WTC11 (cell line): ENCODE measurements at regions not wholly inside any gene's neighbourhood (a gene's known extent, or its start where the extent isn't known, plus 50 kb on each side); places are given as distances from the start of the nearest gene placed in this dataset.

Experiments
- ATAC-seq: fragments of 200-7000 bp; cut with Tn5 transposase; 2 replicates; pipeline ENCODE4 v1.10.0; 2021; ENCODE audit warnings: mild to moderate bottlenecking, moderate library complexity
- CTCF ChIA-PET: fragments of 300-600 bp; sonication (Branson Sonifier 250); formaldehyde crosslinking; loops from one replicate; lab custom pipeline; 2021; ENCODE audit warnings: antibody characterized with exemption; lab: Charles Lee
- POLR2A ChIA-PET: fragments of 350-600 bp; sonication (Branson Sonifier 250); formaldehyde crosslinking; loops from one replicate; lab custom pipeline; 2021; ENCODE audit warnings: antibody characterized with exemption; lab: Charles Lee
- DNase-seq: peaks from one replicate; pipeline ENCODE4 v3.0.0; 2021; ENCODE audit warnings: low spot score
- H3K27ac Mint-ChIP-seq: 2 replicates; pipeline ENCODE4 v1.8.0; 2021; ENCODE audit warnings: mixed read lengths
- H3K27me3 Mint-ChIP-seq: 2 replicates; pipeline ENCODE4 v1.8.0; 2021; ENCODE audit warnings: low read depth, mild to moderate bottlenecking, moderate library complexity, mixed read lengths
- H3K36me3 Mint-ChIP-seq: 2 replicates; pipeline ENCODE4 v1.8.0; 2021; ENCODE audit warnings: mixed read lengths
- H3K4me1 Mint-ChIP-seq: 2 replicates; pipeline ENCODE4 v1.8.0; 2022; ENCODE audit warnings: mixed read lengths
- H3K4me3 Mint-ChIP-seq: 2 replicates; pipeline ENCODE4 v1.8.0; 2021; ENCODE audit warnings: mild to moderate bottlenecking, moderate library complexity, mixed read lengths
- H3K9me3 Mint-ChIP-seq: 2 replicates; pipeline ENCODE4 v1.8.0; 2021; ENCODE audit warnings: mixed read lengths
- ATF1 ChIP-seq: sonication (generic); formaldehyde crosslinking; IDR thresholded peaks from 2 replicates; pipeline ENCODE4 v1.8.1; 2023; ENCODE audit warnings: mild to moderate bottlenecking, moderate library complexity, missing genetic modification reagents
- CREM ChIP-seq: sonication (generic); formaldehyde crosslinking; IDR thresholded peaks from 2 replicates; pipeline ENCODE4 v1.8.1; 2022; ENCODE audit warnings: mild to moderate bottlenecking, missing genetic modification reagents, moderate library complexity
- ESRRA ChIP-seq: sonication (generic); formaldehyde crosslinking; IDR thresholded peaks from 2 replicates; pipeline ENCODE4 v1.8.1; 2022; ENCODE audit warnings: mild to moderate bottlenecking, missing genetic modification reagents, borderline replicate concordance
- FOXK1 ChIP-seq: sonication (generic); formaldehyde crosslinking; IDR thresholded peaks from 2 replicates; pipeline ENCODE4 v1.8.0; 2022; ENCODE audit warnings: mild to moderate bottlenecking, moderate library complexity, missing genetic modification reagents
- FOXP1 ChIP-seq: sonication (generic); formaldehyde crosslinking; IDR thresholded peaks from 2 replicates; pipeline ENCODE4 v1.8.0; 2022; ENCODE audit warnings: missing genetic modification reagents, mild to moderate bottlenecking, moderate library complexity, borderline replicate concordance
- GABPB1 ChIP-seq: sonication (generic); formaldehyde crosslinking; IDR thresholded peaks from 2 replicates; pipeline ENCODE4 v1.8.1; 2023; ENCODE audit warnings: mild to moderate bottlenecking, missing genetic modification reagents
- GTF2I ChIP-seq: fragments of 250-450 bp; sonication (Bioruptor Pico); conservative IDR thresholded peaks from 2 replicates; pipeline ENCODE4 v1.4.0; 2021; ENCODE audit warnings: mild to moderate bottlenecking
- JAZF1 ChIP-seq: fragments of 250-450 bp; sonication (Bioruptor Pico); IDR thresholded peaks from 2 replicates; pipeline ENCODE4 v1.9.0; 2021; ENCODE audit warnings: moderate library complexity, mild to moderate bottlenecking, inconsistent platforms
- NFATC4 ChIP-seq: fragments of 250-450 bp; sonication (Bioruptor Pico); IDR thresholded peaks from 2 replicates; pipeline ENCODE4 v1.9.0; 2021; ENCODE audit warnings: mild to moderate bottlenecking
- NR1H2 ChIP-seq: sonication (generic); formaldehyde crosslinking; IDR thresholded peaks from 2 replicates; pipeline ENCODE4 v1.9.0; 2021; ENCODE audit warnings: mild to moderate bottlenecking, moderate library complexity, missing genetic modification reagents
- NR3C1 ChIP-seq: sonication (generic); formaldehyde crosslinking; conservative IDR thresholded peaks from 2 replicates; pipeline ENCODE4 v1.8.1; 2023; ENCODE audit warnings: low read depth, mild to moderate bottlenecking, missing genetic modification reagents
- PRRX2 ChIP-seq: fragments of 250-450 bp; sonication (Bioruptor Pico); IDR thresholded peaks from 2 replicates; pipeline ENCODE4 v1.8.0; 2021; ENCODE audit warnings: mild to moderate bottlenecking
- TEAD1 ChIP-seq: sonication (generic); formaldehyde crosslinking; IDR thresholded peaks from 2 replicates; pipeline ENCODE4 v1.8.0; 2022; ENCODE audit warnings: mild to moderate bottlenecking, missing genetic modification reagents
- ZNF121 ChIP-seq: sonication (generic); formaldehyde crosslinking; IDR thresholded peaks from 2 replicates; pipeline ENCODE4 v1.8.0; 2023; ENCODE audit warnings: missing genetic modification reagents
- ZNF219 ChIP-seq: sonication (generic); formaldehyde crosslinking; IDR thresholded peaks from 2 replicates; pipeline ENCODE4 v1.8.0; 2023; ENCODE audit warnings: missing genetic modification reagents, mild to moderate bottlenecking, borderline replicate concordance
- TF ChIP-seq, protein P1 (sequence below): sonication (generic); formaldehyde crosslinking; IDR thresholded peaks from 2 replicates; pipeline ENCODE4 v1.8.1; 2023; ENCODE audit warnings: mild to moderate bottlenecking, moderate library complexity, missing genetic modification reagents
- TF ChIP-seq, protein P2 (sequence below): sonication (generic); formaldehyde crosslinking; IDR thresholded peaks from 2 replicates; pipeline ENCODE4 v1.8.1; 2023; ENCODE audit warnings: mild to moderate bottlenecking, missing genetic modification reagents, borderline replicate concordance
- TF ChIP-seq, protein P3 (sequence below): fragments of 250-450 bp; sonication (Bioruptor Pico); IDR thresholded peaks from 2 replicates; pipeline ENCODE4 v1.9.0; 2021; ENCODE audit warnings: mild to moderate bottlenecking
- TF ChIP-seq, protein P4 (sequence below): sonication (generic); formaldehyde crosslinking; IDR thresholded peaks from 2 replicates; pipeline ENCODE4 v1.8.0; 2022; ENCODE audit warnings: mild to moderate bottlenecking, missing genetic modification reagents
- TF ChIP-seq, protein P5 (sequence below): fragments of 250-450 bp; sonication (Bioruptor Pico); IDR thresholded peaks from 2 replicates; pipeline ENCODE4 v1.9.0; 2021; ENCODE audit warnings: moderate library complexity, mild to moderate bottlenecking, inconsistent platforms, borderline replicate concordance
- TF ChIP-seq, protein P6 (sequence below): fragments of 250-450 bp; sonication (Bioruptor Pico); IDR thresholded peaks from 2 replicates; pipeline ENCODE4 v1.9.0; 2021; ENCODE audit warnings: mild to moderate bottlenecking, borderline replicate concordance
- TF ChIP-seq, protein P7 (sequence below): sonication (generic); formaldehyde crosslinking; IDR thresholded peaks from 2 replicates; pipeline ENCODE4 v1.8.1; 2022; ENCODE audit warnings: missing genetic modification reagents, borderline replicate concordance

DNA sequence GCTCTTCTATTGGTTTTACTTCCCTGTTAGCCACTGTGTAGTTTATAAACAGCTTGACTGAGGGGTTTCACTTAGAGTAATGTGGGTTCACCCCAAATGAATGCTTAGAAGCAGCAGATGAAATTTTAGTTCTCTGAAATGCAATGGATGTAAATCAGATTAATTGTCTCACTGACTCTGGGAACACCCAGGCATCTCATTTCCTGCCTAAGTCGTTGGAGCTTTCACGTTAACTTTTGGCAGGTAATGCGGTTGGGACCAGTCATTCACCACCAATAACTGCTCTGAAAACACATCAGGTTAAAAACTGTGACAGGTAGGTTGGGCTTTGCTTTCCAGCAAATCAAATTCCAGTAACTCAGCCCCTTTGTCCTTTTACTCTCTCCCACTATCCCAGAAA, 775.4 kb downstream of the NTRK3 start:
- TF ChIP-seq PRRX2 (CRISPR knock-in tag) (no peak), FOXK1 (CRISPR knock-in tag) (no peak), ESRRA (CRISPR knock-in tag) (no peak), NR3C1 (CRISPR knock-in tag) (no peak), FOXP1 (no peak), TEAD1 (no peak), ZNF121 (CRISPR knock-in tag) (no peak), GTF2I (CRISPR knock-in tag) (no peak), GABPB1 (no peak), JAZF1 (no peak), ATF1 (CRISPR knock-in tag) (no peak), NFATC4 (CRISPR knock-in tag) (no peak)
- TF ChIP-seq, protein P1, sequence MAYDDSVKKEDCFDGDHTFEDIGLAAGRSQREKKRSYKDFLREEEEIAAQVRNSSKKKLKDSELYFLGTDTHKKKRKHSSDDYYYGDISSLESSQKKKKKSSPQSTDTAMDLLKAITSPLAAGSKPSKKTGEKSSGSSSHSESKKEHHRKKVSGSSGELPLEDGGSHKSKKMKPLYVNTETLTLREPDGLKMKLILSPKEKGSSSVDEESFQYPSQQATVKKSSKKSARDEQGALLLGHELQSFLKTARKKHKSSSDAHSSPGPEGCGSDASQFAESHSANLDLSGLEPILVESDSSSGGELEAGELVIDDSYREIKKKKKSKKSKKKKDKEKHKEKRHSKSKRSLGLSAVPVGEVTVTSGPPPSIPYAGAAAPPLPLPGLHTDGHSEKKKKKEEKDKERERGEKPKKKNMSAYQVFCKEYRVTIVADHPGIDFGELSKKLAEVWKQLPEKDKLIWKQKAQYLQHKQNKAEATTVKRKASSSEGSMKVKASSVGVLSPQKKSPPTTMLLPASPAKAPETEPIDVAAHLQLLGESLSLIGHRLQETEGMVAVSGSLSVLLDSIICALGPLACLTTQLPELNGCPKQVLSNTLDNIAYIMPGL = no peak
- TF ChIP-seq, protein P2, sequence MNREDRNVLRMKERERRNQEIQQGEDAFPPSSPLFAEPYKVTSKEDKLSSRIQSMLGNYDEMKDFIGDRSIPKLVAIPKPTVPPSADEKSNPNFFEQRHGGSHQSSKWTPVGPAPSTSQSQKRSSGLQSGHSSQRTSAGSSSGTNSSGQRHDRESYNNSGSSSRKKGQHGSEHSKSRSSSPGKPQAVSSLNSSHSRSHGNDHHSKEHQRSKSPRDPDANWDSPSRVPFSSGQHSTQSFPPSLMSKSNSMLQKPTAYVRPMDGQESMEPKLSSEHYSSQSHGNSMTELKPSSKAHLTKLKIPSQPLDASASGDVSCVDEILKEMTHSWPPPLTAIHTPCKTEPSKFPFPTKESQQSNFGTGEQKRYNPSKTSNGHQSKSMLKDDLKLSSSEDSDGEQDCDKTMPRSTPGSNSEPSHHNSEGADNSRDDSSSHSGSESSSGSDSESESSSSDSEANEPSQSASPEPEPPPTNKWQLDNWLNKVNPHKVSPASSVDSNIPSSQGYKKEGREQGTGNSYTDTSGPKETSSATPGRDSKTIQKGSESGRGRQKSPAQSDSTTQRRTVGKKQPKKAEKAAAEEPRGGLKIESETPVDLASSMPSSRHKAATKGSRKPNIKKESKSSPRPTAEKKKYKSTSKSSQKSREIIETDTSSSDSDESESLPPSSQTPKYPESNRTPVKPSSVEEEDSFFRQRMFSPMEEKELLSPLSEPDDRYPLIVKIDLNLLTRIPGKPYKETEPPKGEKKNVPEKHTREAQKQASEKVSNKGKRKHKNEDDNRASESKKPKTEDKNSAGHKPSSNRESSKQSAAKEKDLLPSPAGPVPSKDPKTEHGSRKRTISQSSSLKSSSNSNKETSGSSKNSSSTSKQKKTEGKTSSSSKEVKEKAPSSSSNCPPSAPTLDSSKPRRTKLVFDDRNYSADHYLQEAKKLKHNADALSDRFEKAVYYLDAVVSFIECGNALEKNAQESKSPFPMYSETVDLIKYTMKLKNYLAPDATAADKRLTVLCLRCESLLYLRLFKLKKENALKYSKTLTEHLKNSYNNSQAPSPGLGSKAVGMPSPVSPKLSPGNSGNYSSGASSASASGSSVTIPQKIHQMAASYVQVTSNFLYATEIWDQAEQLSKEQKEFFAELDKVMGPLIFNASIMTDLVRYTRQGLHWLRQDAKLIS (CRISPR knock-in tag) = no peak
- TF ChIP-seq, protein P3, sequence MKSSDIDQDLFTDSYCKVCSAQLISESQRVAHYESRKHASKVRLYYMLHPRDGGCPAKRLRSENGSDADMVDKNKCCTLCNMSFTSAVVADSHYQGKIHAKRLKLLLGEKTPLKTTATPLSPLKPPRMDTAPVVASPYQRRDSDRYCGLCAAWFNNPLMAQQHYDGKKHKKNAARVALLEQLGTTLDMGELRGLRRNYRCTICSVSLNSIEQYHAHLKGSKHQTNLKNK = no peak
- TF ChIP-seq, protein P4, sequence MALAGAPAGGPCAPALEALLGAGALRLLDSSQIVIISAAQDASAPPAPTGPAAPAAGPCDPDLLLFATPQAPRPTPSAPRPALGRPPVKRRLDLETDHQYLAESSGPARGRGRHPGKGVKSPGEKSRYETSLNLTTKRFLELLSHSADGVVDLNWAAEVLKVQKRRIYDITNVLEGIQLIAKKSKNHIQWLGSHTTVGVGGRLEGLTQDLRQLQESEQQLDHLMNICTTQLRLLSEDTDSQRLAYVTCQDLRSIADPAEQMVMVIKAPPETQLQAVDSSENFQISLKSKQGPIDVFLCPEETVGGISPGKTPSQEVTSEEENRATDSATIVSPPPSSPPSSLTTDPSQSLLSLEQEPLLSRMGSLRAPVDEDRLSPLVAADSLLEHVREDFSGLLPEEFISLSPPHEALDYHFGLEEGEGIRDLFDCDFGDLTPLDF = no peak
- TF ChIP-seq, protein P5, sequence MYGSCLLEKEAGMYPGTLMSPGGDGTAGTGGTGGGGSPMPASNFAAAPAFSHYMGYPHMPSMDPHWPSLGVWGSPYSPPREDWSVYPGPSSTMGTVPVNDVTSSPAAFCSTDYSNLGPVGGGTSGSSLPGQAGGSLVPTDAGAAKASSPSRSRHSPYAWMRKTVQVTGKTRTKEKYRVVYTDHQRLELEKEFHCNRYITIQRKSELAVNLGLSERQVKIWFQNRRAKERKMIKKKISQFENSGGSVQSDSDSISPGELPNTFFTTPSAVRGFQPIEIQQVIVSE (CRISPR knock-in tag) = no peak
- Mint-ChIP-seq H3K27me3 (no peaks in the 10 kb centered on the region), H3K4me1 (peaks cover 17% of the 10 kb centered on the region), H3K27ac (no peak overlapping the region), H3K4me3 (no peak overlapping the region), H3K9me3 (peaks cover 5% of the 10 kb centered on the region), H3K36me3 (no peaks in the 10 kb centered on the region)
- ChIA-PET POLR2A (no interaction called here), CTCF (no interaction called here)
- ATAC-seq (no peak), DNase-seq (no peak)

DNA sequence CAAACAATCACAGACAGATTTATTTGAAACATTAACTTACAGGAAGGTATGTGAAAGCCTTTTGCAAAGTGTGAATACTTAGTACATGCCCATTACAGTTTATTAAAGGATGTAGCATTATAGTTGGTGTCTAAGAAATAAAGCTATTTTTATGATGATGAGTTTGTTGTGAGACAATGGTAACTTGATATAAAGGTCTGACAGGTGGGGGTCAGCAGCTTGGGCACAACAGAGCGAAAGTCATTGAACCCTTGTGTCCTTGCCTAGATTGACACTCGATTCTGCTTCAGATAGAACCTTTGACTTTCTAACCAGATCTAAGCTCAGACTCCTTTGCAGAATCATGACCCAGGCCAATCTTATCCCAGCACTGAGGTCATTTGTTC, 777.9 kb downstream of the NTRK3 start:
- ChIA-PET POLR2A (no interaction called here), CTCF (interaction anchor here (0.8 kb wide), 1 partner anchor 159 kb away, joined by 4 read pairs; no protein-coding TSS in a partner anchor)
- Mint-ChIP-seq H3K9me3 (peaks cover 5% of the 10 kb centered on the region), H3K27me3 (no peaks in the 10 kb centered on the region), H3K4me1 (peaks cover 17% of the 10 kb centered on the region), H3K27ac (no peak overlapping the region), H3K36me3 (no peaks in the 10 kb centered on the region), H3K4me3 (no peak overlapping the region)
- ATAC-seq (no peak), DNase-seq (no peak)
- TF ChIP-seq ZNF219 (CRISPR knock-in tag) (no peak), NR1H2 (CRISPR knock-in tag) (no peak), ATF1 (CRISPR knock-in tag) (no peak), CREM (CRISPR knock-in tag) (no peak)
- TF ChIP-seq, protein P6, sequence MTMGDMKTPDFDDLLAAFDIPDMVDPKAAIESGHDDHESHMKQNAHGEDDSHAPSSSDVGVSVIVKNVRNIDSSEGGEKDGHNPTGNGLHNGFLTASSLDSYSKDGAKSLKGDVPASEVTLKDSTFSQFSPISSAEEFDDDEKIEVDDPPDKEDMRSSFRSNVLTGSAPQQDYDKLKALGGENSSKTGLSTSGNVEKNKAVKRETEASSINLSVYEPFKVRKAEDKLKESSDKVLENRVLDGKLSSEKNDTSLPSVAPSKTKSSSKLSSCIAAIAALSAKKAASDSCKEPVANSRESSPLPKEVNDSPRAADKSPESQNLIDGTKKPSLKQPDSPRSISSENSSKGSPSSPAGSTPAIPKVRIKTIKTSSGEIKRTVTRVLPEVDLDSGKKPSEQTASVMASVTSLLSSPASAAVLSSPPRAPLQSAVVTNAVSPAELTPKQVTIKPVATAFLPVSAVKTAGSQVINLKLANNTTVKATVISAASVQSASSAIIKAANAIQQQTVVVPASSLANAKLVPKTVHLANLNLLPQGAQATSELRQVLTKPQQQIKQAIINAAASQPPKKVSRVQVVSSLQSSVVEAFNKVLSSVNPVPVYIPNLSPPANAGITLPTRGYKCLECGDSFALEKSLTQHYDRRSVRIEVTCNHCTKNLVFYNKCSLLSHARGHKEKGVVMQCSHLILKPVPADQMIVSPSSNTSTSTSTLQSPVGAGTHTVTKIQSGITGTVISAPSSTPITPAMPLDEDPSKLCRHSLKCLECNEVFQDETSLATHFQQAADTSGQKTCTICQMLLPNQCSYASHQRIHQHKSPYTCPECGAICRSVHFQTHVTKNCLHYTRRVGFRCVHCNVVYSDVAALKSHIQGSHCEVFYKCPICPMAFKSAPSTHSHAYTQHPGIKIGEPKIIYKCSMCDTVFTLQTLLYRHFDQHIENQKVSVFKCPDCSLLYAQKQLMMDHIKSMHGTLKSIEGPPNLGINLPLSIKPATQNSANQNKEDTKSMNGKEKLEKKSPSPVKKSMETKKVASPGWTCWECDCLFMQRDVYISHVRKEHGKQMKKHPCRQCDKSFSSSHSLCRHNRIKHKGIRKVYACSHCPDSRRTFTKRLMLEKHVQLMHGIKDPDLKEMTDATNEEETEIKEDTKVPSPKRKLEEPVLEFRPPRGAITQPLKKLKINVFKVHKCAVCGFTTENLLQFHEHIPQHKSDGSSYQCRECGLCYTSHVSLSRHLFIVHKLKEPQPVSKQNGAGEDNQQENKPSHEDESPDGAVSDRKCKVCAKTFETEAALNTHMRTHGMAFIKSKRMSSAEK (CRISPR knock-in tag) = no peak
- TF ChIP-seq, protein P7, sequence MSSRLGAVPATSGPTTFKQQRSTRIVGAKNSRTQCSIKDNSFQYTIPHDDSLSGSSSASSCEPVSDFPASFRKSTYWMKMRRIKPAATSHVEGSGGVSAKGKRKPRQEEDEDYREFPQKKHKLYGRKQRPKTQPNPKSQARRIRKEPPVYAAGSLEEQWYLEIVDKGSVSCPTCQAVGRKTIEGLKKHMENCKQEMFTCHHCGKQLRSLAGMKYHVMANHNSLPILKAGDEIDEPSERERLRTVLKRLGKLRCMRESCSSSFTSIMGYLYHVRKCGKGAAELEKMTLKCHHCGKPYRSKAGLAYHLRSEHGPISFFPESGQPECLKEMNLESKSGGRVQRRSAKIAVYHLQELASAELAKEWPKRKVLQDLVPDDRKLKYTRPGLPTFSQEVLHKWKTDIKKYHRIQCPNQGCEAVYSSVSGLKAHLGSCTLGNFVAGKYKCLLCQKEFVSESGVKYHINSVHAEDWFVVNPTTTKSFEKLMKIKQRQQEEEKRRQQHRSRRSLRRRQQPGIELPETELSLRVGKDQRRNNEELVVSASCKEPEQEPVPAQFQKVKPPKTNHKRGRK (CRISPR knock-in tag) = no peak
